Aorta (tissue), 5 donors: ENCODE measurements at regions not wholly inside any gene's neighbourhood (a gene's known extent, or its start where the extent isn't known, plus 50 kb on each side); places are given as distances from the start of the nearest gene placed in this dataset.

Experiments used
- ATAC-seq: fragments of 200-7000 bp; cut with Tn5 transposase; one replicate; pipeline ENCODE4 v1.9.1; 2022; ENCODE audit warnings: moderate library complexity; ENCODE audit not compliant: low FRiP score
- DNase-seq, 2 donors: peaks; one replicate each; pipeline ENCODE4 v3.0.0-alpha.2; 2020
- H3K27ac ChIP-seq, 2 donors: one replicate each; pipeline ENCODE4 v1.5.1; 2013; ENCODE audit warnings: low read length in 2 of 2, mild to moderate bottlenecking in 2 of 2, moderate library complexity in 2 of 2, control low read depth in 1 of 2, inconsistent platforms in 1 of 2, low read depth in 1 of 2
- H3K27me3 ChIP-seq, 2 donors: one replicate each; pipeline ENCODE4 v1.6.1; 2013; ENCODE audit warnings: control low read depth in 1 of 2, low read length in 1 of 2, mild to moderate bottlenecking in 1 of 2, moderate library complexity in 1 of 2; ENCODE audit not compliant: insufficient read depth in 2 of 2, control insufficient read depth in 1 of 2
- H3K36me3 ChIP-seq, 2 donors: one replicate each; pipeline ENCODE4 v1.6.1; 2013; ENCODE audit warnings: control low read depth in 1 of 2, low read length in 1 of 2, mild to moderate bottlenecking in 1 of 2; ENCODE audit not compliant: insufficient read depth in 2 of 2, control insufficient read depth in 1 of 2
- H3K4me1 ChIP-seq, 2 donors: one replicate each; pipeline ENCODE4 v1.6.1; 2013; ENCODE audit warnings: low read length in 2 of 2, control low read depth in 1 of 2, mild to moderate bottlenecking in 1 of 2, moderate library complexity in 1 of 2; ENCODE audit not compliant: insufficient read depth in 2 of 2, control insufficient read depth in 1 of 2
- H3K4me3 ChIP-seq, 2 donors: one replicate each; pipeline ENCODE4 v1.5.1; 2013; ENCODE audit warnings: low read length in 2 of 2, control low read depth in 1 of 2, mild to moderate bottlenecking in 1 of 2
- H3K9me3 ChIP-seq: one replicate; pipeline ENCODE4 v1.6.1; 2013; ENCODE audit warnings: mild to moderate bottlenecking, low read length; ENCODE audit not compliant: control insufficient read depth
- WGBS, 2 donors: extraction: QIAGEN DNeasy Blood & Tissue Kit; methylation state at CpG; one replicate each; pipeline ENCODE4 v1.1.7; 2013; 5-methylcytosine and 5-hydroxymethylcytosine counted together
- intact Hi-C, 2 donors: fragments of 100-400 bp; cut with DNase I; formaldehyde crosslinking; loops; one replicate each; pipeline versions ENCODE4 v1.14.2 to v1.15.0; 2022
- donor health status: healthy with polysubstance abuse.
- donor health status: Bipolar disorder and iron deficiency.
- donor health status: DM: no; HTN: no; CAD: no.
- donor health status: DM: no; HTN: no; CAD: no.
- donor health status: DM: yes; HTN: yes; CAD: no.

- intact Hi-C loops, result no loop called here
- H3K4me1 ChIP-seq, result no peaks in the 10 kb centered on the region
- no peak overlapping the region for H3K4me3 ChIP-seq
- H3K27me3 ChIP-seq, result no peaks in the 10 kb centered on the region
- no peaks in the 10 kb centered on the region for H3K9me3 ChIP-seq
- no peaks in the 10 kb centered on the region for H3K36me3 ChIP-seq
- ATAC-seq, result no peak
- WGBS, 2 donors, result 92 to 93% methylated on average over 1 of the region's 1 CpG
- no peak overlapping the region for H3K27ac ChIP-seq
- no peak for DNase-seq
These were observed 54.2 kb upstream of the LIMCH1 start for GRCh38 chr4:41483771-41484170.

- ATAC-seq, result no peak
- Histone ChIP-seq H3K9me3 (no peaks in the 10 kb centered on the region), H3K27me3 (no peaks in the 10 kb centered on the region), H3K36me3 (no peaks in the 10 kb centered on the region), H3K4me1 (no peaks in the 10 kb centered on the region), H3K27ac (no peak overlapping the region), H3K4me3 (no peak overlapping the region)
- intact Hi-C loops, result no loop called here
- WGBS, 2 donors, result 95% methylated on average over 1 of the region's 1 CpG
- DNase-seq, result no peak
These were observed 52.9 kb upstream of the LIMCH1 start for GRCh38 chr4:41485041-41485440.

GRCh38 chr4:41487868-41488440 is 50.0 kb upstream of the LIMCH1 start:
- Histone ChIP-seq H3K4me3 (no peak overlapping the region), H3K9me3 (no peaks in the 10 kb centered on the region), H3K27ac (no peak overlapping the region), H3K27me3 (no peaks in the 10 kb centered on the region), H3K36me3 (no peaks in the 10 kb centered on the region), H3K4me1 (no peaks in the 10 kb centered on the region)
- intact Hi-C loops, result no loop called here
- WGBS, 2 donors, result 72 to 77% methylated on average over 4 of the region's 4 CpGs
- ATAC-seq (no peak), DNase-seq (no peak)
